Amniotic epithelial cell (primary cell): ENCODE measurements at regions not wholly inside any gene's neighbourhood (a gene's known extent, or its start where the extent isn't known, plus 50 kb on each side); places are given as distances from the start of the nearest gene placed in this dataset.

Source experiments
- DNase-seq: peaks from one replicate; pipeline ENCODE4 v3.0.0-alpha.2; 2010; ENCODE audit warnings: low read depth

DNA sequence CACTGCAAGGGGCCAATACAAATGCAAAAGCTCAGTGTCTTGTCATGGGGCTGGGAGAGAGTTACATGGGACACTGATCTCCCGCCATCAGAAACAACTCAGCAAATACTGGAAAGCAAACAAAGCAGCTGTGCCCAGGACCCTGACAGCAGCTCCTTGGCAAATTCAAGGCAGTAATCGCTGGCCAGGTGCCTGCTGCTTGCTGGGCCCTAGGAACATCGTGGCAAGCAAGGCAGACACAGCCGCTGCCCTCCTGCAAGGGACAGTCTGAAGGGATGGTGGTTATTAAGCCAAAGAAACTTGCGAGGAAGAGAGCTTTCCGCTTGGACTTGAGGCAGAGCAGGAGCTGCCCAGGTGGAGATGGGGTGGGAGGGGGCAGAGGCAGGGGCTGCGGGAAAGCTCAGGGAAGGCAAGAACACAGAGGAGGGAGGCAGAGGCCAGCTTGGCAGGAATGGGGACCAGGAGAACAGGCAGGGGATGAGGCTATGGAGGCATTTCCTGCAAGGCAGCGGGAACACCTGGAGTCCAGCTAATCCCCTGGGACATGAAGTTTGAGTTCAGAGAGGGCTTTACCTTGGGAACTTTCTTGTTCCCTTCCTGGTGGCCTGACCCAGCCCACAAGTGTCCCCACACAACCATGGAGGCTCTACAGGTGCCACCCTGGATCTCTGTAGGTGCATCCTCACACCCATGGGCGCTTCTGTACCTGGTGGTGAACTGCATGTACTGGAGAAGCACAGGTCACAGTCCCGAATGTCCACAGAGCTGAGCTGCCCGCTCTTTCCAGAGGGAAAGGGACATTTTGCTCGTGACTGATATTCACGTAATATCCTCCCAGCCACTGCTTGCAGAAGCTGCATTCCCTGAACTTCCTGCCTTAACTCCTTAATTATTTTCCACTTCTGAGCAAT lies 78.7 kb upstream of the ATP2B2 start:
- no peak for DNase-seq

DNA sequence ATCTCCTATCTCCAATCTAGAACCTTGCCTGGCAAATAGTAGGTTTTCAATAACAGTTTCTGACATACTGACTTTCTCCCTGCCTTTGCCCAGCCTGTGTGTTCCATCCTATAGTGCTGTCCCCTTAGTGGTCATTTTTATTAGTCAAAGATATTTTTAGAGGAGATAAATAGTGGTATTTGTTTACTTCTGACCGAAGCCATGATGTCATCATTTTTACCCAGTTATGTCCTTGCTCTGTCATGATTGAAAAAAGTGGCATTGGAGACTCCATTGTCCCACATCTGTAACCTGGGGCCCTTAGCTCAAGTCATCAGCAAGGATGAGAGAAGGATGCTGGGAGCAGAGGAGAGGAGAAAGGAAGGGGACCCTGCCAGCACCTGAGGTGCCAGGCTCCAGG lies 80.6 kb upstream of the ATP2B2 start:
- DNase-seq = no peak

DNA sequence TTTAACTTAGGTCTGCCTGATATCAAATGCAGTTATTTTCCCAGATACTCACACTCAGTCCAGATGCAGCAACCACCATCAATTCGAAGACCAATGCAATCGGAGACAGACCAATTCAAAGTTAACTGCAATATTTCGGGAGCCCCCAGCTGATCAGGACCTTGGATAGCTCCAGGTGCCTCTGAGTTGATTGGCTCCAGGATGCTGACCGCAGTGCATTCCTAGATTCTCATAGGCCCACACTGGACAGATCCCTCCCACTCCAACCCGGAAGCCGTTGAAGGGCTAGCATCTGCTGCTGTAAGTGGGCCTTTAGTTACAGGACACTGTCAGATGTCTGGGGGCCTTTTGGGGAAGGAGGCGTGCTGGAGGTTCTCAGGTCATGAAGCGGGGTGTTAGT lies 89.5 kb upstream of the ATP2B2 start:
- DNase-seq = peak; percentile 36

DNA sequence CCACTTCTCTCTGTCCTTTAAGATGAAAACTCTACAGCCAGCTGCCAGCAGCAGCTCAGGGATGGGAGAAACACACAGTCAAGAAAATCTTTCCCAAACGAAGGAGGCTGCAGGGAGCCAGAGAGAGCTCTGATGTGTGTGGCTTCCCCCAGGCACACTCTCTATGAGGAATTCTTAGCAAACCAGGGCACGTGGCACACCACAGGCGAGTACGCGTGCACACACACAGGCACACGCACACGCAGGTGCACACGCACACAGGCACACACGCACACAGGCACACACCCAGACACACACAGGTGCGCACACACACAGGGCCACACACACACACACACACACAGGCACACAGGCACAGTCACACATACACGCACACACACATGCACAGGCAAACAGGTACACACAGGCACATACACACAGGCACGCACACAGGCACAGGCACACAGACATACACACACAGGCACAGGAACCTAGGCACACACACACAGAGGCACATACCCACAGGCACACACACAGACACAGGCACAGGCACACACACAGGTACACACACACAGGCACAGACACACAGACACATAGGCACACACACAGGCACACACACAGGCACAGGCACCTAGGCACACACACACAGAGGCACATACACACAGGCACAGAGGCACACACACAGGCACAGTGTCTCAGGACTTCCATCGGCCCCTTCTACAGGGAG lies 91.5 kb upstream of the ATP2B2 start:
- no peak for DNase-seq

DNA sequence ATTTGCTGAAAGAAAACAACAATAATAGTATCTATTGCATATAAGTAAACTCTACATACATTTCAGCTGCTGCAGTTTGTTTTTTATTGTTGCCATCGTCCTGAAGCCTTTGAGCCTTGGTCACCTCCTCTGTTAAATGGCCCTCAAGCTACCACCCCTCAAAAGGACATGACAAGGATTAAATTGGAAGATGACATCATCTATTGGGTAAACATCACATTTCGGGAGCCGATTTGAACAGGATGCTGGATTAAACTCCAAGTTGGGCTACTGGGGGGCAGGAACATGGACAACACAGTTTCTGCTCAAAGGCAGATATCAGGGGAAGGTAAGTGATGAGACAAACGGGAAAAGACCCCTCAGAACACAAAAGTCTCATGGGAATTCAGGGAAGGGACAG lies 92.3 kb upstream of the ATP2B2 start:
- no peak for DNase-seq

DNA sequence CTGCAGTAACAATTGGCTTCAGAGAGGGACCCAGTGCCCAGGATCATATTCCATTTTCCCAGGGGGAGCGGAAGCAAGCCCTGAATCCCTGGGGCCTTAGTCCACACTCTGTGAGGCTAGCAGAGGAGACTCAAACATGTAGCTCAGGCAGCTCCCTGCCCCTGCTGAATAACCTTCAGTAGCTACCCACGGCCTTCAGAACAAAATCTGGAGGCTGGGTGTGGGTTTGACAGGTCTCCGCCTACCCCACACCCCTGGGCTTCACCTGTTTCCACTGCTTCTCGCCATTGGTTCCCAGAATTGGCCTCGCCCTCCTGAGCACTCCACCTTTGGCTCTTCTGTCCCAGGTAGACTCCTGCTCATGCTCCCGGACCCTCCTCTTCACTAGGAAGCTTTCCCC lies 93.6 kb upstream of the ATP2B2 start:
- DNase-seq = no peak

DNA sequence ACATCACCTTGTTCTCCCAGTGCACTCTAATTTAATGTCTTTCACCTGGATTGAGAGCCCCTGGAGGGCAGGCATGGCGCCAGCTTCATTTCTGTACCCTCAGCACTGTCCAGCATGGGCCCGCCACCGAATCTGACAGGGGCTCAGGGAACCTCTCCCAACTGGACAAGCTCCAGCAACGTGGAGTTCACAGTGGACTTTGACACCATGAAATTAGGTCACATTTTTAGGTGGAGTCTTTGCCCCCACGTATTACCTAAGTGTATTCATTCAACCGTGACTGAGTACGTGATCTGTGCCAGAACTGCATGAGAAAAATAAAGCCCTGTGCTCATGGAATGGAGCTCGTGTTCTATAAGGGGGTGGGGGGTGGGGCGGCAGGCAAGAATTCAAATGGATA lies 94.1 kb upstream of the ATP2B2 start:
- no peak for DNase-seq

DNA sequence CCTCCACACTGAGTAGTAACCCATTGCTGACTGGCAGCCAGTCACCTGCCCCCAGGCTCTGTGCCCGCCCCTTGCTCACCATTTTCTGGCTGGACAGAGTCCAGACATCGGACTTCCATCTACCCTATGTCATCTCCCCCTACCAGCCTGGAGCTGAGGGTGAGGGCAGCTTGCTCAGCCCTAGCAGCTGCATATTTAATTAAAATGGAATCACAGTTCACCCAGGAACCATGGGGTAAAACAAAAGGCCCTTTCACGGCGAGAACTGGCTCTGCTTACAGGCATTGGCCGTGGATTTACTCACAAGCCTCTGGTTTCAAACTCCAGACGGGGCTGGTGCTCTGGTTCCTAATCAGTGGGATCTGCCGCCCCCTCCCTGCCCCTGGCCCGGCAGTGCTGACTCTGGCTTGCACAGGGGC lies 94.9 kb upstream of the ATP2B2 start:
- no peak for DNase-seq

DNA sequence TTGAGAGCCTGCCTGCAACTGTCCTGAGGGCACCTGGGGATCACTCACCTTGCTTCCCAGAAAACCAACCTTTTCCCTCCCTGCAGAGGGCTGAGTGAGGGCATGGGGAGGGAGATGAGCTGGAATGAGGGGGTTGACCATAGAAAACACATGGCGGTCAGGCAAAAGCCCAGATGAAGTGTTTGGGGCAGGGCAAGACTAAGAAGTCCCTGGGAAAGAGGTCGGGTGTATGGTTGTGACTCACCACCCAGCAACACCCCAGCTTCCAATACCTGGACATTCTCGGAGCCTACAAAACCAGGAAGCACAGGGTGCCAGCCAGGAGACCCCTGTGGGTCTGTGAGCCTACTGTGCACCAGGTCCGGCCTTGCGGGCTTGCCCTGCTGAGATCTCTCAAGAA lies 95.3 kb upstream of the ATP2B2 start:
- no peak for DNase-seq

DNA sequence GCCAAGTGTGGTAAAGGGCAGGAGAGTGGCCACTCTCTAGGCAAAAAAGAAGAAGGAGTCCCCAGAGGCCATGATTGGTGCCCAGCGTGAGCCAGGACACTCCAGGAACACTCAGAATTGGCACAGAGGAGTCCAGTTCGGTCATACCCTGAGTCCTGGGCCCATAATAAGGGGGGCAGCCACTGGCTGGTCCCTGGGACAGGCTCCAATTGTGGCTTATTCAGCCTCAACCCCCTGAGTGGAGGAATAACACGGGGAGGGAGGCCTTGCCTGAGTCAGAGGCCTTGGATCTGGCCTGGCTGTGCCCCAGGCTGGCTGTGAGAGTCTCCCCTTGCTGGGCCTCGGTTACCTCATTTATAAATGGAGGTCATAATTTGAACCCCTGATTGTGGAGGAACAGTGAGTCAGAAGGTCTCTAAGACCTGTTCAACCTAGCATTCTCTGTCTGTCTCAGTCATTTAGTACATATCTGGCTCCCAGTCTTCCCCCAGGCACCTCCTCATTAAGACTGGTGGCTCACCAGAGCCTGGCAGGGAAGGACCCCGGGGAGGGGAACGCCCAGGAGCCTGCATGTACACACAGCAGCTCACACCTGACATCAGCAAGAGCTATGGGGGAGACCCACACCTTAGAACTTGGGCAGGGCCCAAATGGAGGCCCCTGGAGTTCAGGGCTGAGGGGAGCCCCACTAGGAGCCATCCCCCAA lies 95.9 kb upstream of the ATP2B2 start:
- DNase-seq = no peak

DNA sequence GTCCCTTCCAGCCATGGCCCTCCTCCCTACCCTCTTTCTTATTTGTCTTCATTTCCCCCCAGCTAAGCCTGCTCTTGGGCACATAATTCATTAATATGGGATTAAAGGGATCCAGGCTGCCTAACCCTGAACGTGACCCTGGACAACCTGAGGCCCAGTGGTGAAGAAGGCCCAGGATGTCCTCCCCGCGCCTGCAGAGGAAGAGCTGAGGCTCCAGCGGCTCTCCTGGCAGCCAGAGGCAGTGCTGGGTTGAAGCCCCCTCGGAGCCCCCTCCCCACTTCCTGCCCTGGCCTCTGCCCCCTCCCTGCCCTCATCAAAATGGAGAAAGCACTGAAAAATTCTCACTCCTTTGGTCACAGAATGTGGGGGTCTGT lies 96.5 kb upstream of the ATP2B2 start:
- no peak for DNase-seq

DNA sequence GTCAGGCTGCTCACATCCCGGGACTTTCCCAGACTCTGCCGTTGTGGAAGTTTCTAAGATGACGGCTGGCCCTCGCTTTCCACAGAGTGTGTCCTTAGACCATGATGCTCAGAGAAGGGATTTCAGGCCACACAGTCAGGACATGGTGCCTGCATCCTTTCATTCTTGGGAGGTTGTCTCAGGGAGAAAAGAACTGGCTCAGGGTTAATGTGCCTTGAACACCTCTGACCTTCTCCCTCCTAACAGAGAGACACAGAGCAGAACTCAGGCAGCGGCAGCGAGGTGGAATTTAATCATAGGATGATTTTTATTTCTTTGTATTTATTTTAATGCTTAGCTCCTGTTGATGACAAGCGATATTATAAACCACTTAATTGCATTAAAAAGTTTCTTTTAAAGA lies 96.9 kb upstream of the ATP2B2 start:
- DNase-seq = no peak

DNA sequence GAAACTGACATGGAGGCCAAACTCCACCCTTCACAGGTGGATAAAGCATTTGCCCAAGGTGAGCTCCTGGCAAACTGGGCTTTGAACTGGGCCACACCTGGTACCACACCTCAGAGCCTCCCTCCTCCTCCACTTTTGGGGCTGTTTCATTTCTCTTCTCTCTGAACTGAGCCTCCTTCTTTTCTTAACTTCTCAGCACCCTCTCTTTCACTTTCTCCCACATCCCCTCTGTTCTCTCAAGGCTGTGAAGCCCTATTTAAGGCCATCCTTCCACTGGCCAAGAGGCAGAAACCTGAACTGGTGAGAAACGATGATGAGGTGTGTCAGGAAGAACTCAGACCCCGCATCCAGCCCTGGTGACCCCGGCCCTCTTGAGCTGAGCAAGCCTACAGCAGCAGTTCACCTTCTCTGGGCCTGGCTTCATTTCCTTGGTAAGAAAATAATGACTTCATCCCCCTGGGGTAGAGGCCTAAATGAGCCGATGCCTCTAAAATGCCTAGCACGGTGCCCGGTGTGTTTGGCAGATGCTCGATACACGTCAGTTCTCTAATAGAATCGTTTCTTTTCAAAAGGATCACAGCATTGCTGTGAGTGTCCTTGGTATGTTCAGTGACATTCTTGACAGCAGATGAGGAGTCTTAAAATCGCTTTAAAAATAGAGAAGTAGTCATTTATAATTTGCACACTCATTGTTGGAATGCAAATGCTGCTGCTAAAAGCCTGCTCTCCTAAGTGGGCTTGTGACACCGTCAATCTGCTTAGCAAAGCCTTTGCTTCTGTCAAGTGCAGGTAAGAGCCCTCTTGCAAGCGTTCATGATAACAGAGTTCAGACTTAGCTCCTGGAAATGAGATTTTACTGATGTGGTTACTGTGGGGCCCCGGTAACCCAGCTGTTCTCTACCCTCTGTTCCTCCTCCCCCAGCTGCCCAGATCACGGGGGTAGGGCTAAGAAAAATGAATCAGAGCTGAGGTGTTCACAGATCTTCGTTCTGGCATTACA lies 97.7 kb upstream of the ATP2B2 start:
- DNase-seq = no peak

DNA sequence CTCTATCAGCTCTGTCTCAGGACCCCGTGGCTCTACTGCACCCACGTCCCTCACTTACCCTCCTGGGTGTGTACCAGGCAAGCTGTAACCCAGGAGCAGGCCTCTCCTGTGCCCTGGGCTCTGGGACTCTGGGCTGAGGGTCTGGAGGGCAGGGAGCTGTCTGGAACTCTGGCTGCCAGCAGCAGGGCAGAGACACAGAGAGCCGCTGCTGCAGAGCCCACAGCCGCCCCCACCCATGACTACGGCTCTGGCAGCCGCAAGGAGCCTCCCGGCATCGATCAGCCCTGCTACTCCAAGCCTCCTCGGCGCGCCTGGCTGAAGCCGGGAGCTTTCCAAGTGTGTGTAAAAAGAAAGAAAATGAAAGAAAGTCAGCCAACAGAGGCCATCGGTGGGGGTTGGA lies 103.7 kb upstream of the ATP2B2 start:
- no peak for DNase-seq

DNA sequence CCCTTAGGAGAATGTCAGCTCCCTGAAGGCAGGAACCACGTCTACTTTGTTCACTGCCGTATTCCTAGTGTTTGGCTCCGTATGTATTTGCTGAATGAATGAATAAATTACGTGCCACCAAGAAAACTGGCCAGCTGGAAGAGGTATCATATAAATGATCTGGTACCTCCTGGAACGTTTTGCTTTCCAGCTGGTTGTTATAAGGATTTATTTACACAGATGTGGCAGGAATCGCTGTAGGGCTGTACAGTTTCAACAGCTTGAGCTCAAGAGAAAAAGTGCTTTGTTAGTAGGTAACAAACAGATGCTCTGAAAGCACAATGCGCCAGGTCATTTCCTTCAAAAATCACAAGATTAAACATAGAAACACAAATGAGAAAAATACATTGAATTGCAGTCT lies 108.8 kb upstream of the ATP2B2 start:
- DNase-seq = no peak

DNA sequence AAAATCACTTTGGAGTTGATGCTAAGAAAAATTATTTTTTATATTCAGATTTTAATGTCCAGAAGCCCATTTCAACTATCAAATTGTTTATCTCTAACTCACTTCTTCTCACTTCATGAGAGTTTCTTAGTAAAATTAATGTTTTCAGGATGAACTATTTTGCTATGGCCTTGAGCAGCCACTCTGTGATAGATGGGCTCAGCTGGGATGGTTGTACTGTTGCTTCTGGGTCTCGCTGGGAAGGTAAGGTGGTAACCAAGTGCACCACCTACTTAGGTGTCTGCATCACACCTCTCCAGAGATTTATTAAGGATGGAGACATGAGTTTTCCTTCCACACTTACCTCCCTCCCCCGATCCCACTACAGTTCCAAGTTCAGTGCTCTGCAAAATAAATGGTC lies 110.3 kb upstream of the ATP2B2 start:
- no peak for DNase-seq

DNA sequence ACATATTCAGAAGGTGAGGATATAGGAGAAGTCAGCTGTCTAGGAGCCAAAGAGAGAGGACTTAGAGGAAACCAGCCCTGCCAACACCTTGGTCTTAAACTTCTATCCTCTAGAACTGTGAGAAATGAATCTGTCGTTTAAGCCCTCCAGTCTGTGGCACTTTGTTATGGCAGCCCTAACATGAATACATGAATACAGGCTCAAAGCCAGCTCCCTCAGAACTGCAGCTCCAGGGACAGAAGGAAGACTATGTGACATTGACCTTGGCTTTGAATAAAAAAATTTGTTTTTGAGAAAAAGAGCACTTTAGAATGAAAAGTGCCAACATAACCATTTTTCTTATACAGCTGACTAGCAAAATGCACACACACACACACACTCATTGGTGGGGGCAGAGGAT lies 110.9 kb upstream of the ATP2B2 start:
- no peak for DNase-seq

DNA sequence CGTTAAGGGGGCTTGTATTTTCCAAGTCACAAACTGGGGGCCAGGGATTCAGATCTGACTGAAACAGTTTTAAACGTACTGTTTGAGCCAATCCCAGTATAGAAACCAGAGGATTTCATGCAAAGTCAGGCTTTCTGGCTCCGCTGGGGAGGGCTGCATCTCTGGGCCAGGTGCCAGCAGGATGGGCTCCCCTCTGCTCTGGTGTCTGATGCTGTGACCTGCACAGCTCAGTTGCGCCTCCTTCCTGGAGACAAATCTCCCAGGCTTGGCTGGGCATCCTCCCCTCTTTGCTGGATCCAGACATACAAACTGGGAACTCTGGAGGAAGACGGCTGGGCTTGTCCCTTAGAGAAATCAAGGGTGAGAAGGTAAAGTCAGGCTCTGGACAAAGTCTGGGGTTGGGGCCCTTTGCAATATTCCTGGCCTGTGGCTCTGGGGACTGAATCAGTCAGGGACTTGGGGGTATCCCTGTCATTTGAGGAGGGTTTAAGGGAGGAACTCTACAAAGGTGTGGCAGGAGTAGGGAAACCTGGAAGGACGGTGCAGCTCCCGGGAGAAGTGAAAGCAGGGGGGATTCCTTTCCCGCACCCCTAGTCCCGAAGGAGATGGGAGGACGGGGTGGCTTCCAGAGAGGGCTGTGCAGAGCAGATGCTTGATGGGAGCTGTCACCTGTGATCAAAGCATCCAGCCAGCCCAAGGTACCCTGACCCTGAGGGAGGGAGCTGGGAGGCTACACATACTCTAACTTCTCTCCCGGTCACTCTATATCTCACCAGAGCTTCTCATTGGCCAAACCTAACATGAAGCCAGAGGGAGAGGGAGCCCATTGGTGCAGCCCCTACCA lies 114.8 kb upstream of the ATP2B2 start:
- no peak for DNase-seq

DNA sequence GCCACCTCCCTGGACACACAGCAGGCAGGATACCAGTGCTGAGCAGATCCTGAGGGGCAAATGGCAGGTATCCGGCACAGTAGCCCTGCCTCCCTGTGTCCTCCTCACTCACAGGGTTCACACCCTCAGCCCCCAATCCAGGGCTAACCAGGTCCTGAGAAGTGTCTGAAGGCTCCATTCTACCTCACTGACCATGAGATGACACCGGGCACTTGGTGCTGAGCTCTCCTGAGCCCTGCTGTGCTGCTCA lies 115.4 kb upstream of the ATP2B2 start:
- DNase-seq = no peak

DNA sequence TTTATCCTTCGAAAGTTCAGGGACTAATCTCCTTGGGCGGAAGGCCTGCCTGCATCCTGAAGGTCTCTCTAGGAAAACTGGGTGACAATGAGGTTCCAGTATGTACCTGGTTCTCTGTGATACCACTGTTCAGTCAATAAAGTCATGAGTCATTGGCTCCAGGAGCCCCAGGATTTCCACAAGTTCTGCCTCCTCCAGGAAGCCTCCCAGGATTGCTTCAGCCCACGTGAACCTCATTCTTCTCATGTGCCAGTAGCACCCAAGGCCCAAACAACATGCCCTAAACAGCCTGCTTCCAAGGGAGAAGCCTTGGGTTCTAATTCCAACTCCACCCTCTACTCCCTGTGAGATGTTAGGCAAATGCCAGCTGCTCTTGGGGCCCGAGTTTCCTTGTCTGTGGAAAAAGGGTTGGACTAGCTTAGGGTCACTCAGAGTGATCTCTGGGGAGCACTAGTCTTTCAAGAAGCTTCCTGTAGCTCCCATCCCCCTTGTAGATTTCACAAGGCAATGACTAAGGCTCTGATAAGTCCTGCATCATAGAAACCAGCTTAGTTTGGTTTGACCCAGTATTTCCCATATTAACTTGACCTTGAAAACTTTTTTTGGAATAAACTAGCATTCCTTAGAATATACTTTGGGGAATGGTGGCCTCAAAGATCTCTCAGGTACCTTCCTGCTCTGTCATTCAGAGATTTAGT lies 118.3 kb upstream of the ATP2B2 start:
- DNase-seq = no peak

DNA sequence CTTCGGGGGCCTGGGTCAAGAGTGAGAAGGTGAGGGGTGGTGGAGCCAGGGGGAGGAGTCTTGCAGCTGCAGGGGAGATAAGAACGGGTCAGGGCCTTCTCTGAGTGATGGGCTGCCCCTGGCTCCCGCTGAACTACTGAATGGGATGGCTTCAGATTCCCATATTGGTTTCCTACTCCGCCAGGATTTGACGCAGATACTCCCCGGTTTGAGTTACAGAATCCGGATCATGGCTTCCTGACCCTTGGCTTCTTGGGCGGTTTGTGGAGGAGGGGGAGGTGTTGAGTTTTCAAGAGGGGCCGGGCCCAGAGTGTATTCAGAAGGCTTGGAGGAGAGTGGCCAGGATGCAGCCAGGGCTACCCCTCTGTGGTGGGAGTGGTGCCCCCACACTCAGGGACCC lies 119.9 kb upstream of the ATP2B2 start:
- no peak for DNase-seq
